ENCODE measurements at regions not wholly inside any gene's neighbourhood (a gene's known extent, or its start where the extent isn't known, plus 50 kb on each side); places are given as distances from the start of the nearest gene placed in this dataset.

DNA sequence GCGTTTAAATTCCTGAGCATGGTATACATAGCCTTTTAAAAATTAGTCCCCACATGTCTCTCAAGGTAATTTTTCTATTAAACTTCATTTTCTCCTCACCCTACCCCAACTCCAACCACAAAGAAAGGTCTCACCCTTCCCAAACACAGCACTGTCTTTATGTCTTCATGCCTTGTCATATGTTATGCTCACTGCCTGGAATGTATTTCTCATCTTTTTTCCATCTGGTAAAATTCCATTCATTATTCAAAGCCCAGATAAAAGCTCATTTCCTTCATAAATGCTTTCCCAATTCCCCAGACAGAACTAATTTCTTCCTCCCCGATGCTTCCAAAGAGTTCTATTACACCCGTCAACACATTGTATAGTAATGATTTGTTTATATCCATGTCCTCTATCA lies 302.0 kb downstream of the ALDH8A1 start:
- 93% methylated on average over 3 of the region's 3 CpGs; no CpG with 5 or more reads in 1 of the 2 experiments for WGBS, 2 experiments (ENCODE audit: extremely low coverage in 1 of 2, insufficient coverage in 1 of 2, insufficient read length in 1 of 2, insufficient replicate concordance in 2 of 2, low coverage in 1 of 2, low lambda C conversion rate in 2 of 2, missing lambda C conversion rate in 1 of 2)
- H3K23ac ChIP-seq (ENCODE audit: insufficient read length), result no peak overlapping the region
- no peak overlapping the region for H2BK20ac ChIP-seq (ENCODE audit: low read length)
- no peak overlapping the region for H4K91ac ChIP-seq (replicated peaks; ENCODE audit: insufficient read length, low read length)
- H3K18ac ChIP-seq (ENCODE audit: extremely low read depth, low read length), result no peak overlapping the region
- no peaks in the 10 kb centered on the region for H3K4me1 ChIP-seq (replicated peaks in 1 of 4; ENCODE audit: control insufficient read depth in 3 of 4, insufficient read depth in 4 of 4, low read length in 3 of 4)
- no peak overlapping the region for H2BK12ac ChIP-seq (ENCODE audit: low read depth, low read length)
- no peak overlapping the region for H3K14ac ChIP-seq (ENCODE audit: insufficient read length)
- no peak for DNase-seq (ENCODE audit: low read depth in 1 of 2, low spot score in 2 of 2)
- no peaks in the 10 kb centered on the region for H4K20me1 ChIP-seq (replicated peaks in 1 of 2; ENCODE audit: control insufficient read depth in 1 of 2, insufficient read depth in 2 of 2, low read length in 2 of 2)
- H3K4me2 ChIP-seq (ENCODE audit: insufficient read depth in 1 of 2, low read depth in 2 of 2, low read length in 2 of 2), result no peak overlapping the region
- no peak overlapping the region for H2BK5ac ChIP-seq (ENCODE audit: low read depth, low read length)
- H3K27ac ChIP-seq (ENCODE audit: low read depth, low read length), result no peak overlapping the region
- ChIA-PET POLR2A (ENCODE audit: partially characterized antibody) (no interaction called here), CTCF (ENCODE audit: partially characterized antibody) (interaction anchor here (0.7 kb wide), 1 partner anchor 587 kb away, joined by 3 read pairs; no protein-coding TSS in a partner anchor)
- no peaks in the 10 kb centered on the region for H3K9me3 ChIP-seq (ENCODE audit: insufficient read depth in 2 of 2, low read depth in 1 of 2, low read length in 1 of 2)
- H3K36me3 ChIP-seq (ENCODE audit: control insufficient read depth in 2 of 4, insufficient read depth in 4 of 4, low read length in 3 of 4), result no peaks in the 10 kb centered on the region
- H3K79me2 ChIP-seq (ENCODE audit: control insufficient read depth in 1 of 2, insufficient read depth in 2 of 2, low read length in 2 of 2), result no peaks in the 10 kb centered on the region
- peaks cover 2% of the 10 kb centered on the region; the same call in 1 of the 2 replicates for H3K23me2 ChIP-seq (ENCODE audit: low read depth, low read length)
- no peak overlapping the region for H2AK5ac ChIP-seq (ENCODE audit: low read depth, low read length)
- no peak overlapping the region for H2AFZ ChIP-seq (ENCODE audit: low read length)
- H3K9ac ChIP-seq (replicated peaks in 1 of 4; ENCODE audit: extremely low read depth in 1 of 4, low read depth in 3 of 4, low read length in 3 of 4), result no peak overlapping the region
- H3K56ac ChIP-seq (replicated peaks; ENCODE audit: insufficient read length, low read depth, low read length), result no peak overlapping the region
- no peak overlapping the region for H4K8ac ChIP-seq (ENCODE audit: extremely low read depth, insufficient read depth, low read length)
- H2BK120ac ChIP-seq (replicated peaks; ENCODE audit: low read depth, low read length), result no peak overlapping the region
- H3K79me1 ChIP-seq (ENCODE audit: low read depth, low read length), result no peaks in the 10 kb centered on the region
- no peaks in the 10 kb centered on the region for H3K27me3 ChIP-seq (replicated peaks in 1 of 4; ENCODE audit: control insufficient read depth in 3 of 4, extremely low read depth in 1 of 4, insufficient read depth in 3 of 4, low read length in 3 of 4)
- no peak overlapping the region for H3K4ac ChIP-seq (replicated peaks; ENCODE audit: insufficient read length, low read depth, low read length)
- H4K5ac ChIP-seq (ENCODE audit: insufficient read length, low read depth, low read length), result no peak overlapping the region
- no peak for FAIRE-seq
- no peak overlapping the region for H3K4me3 ChIP-seq (ENCODE audit: extremely low read depth in 1 of 4, insufficient read depth in 2 of 4, low read depth in 3 of 4, low read length in 4 of 4)
- H2BK15ac ChIP-seq (ENCODE audit: low read length), result no peak overlapping the region
- no peak for TF ChIP-seq POLR2AphosphoS5 (IDR thresholded peaks at IDR 0.05; ENCODE audit: low read depth, low read length)
- no peak for TF ChIP-seq SRF (IDR thresholded peaks at IDR 0.05; ENCODE audit: low read depth, low read length)
- TF ChIP-seq, protein P1, sequence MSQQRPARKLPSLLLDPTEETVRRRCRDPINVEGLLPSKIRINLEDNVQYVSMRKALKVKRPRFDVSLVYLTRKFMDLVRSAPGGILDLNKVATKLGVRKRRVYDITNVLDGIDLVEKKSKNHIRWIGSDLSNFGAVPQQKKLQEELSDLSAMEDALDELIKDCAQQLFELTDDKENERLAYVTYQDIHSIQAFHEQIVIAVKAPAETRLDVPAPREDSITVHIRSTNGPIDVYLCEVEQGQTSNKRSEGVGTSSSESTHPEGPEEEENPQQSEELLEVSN (IDR thresholded peaks at IDR 0.05), result no peak
- no peak for TF ChIP-seq TCF12 (IDR thresholded peaks at IDR 0.05; ENCODE audit: low read depth, low read length)
- TF ChIP-seq SUZ12 (IDR thresholded peaks at IDR 0.05; ENCODE audit: low read length), result no peak
- TF ChIP-seq NANOG (IDR thresholded peaks at IDR 0.05; ENCODE audit: insufficient read depth, low read depth, low read length, poor library complexity, severe bottlenecking), result no peak
- no peak for TF ChIP-seq TAF1 (IDR thresholded peaks at IDR 0.05; ENCODE audit: low read depth, low read length)
- TF ChIP-seq GABPA (IDR thresholded peaks at IDR 0.05; ENCODE audit: borderline replicate concordance, insufficient read depth, low read length), result no peak
- TF ChIP-seq RFX5 (IDR thresholded peaks at IDR 0.05; ENCODE audit: borderline replicate concordance, low read depth, low read length), result no peak
- no peak for TF ChIP-seq RXRA (IDR thresholded peaks at IDR 0.05; ENCODE audit: insufficient read depth, low read depth, low read length)
- TF ChIP-seq EP300 (IDR thresholded peaks at IDR 0.05; ENCODE audit: borderline replicate concordance in 1 of 2, low read depth in 2 of 2, low read length in 2 of 2), result no peak
- no peak for TF ChIP-seq BRCA1 (IDR thresholded peaks at IDR 0.05; ENCODE audit: low read depth, low read length)
- TF ChIP-seq RNF2 (IDR thresholded peaks at IDR 0.05; ENCODE audit: borderline replicate concordance, low read depth, low read length, missing control alignments, poor library complexity, severe bottlenecking), result no peak
- no peak for TF ChIP-seq CEBPB (IDR thresholded peaks at IDR 0.05; ENCODE audit: low read depth, low read length)
